ENCODE measurements at regions not wholly inside any gene's neighbourhood (a gene's known extent, or its start where the extent isn't known, plus 50 kb on each side); places are given as distances from the start of the nearest gene placed in this dataset.

DNA sequence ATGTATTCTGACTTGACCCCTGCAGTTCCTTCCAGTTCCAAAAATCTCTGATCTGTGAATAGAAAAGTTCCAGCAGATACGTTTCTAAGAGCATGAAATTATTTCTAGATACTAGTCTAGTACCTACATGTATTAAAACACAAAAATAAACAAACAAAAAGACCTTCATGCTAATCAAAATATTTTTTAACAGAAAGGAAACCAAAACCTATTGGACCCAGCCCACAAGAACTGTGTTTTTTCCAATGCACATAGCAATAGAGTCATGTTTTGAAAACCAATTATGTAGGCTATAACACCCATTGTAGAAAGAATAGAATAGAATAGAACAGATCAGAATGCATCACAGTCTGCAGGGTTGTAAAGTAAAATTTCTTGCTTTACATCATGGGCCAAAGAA lies 158.6 kb upstream of the TNFAIP3 start:
- 35% methylated on average over 1 of the region's 1 CpG for WGBS
- TF ChIP-seq, protein P1, sequence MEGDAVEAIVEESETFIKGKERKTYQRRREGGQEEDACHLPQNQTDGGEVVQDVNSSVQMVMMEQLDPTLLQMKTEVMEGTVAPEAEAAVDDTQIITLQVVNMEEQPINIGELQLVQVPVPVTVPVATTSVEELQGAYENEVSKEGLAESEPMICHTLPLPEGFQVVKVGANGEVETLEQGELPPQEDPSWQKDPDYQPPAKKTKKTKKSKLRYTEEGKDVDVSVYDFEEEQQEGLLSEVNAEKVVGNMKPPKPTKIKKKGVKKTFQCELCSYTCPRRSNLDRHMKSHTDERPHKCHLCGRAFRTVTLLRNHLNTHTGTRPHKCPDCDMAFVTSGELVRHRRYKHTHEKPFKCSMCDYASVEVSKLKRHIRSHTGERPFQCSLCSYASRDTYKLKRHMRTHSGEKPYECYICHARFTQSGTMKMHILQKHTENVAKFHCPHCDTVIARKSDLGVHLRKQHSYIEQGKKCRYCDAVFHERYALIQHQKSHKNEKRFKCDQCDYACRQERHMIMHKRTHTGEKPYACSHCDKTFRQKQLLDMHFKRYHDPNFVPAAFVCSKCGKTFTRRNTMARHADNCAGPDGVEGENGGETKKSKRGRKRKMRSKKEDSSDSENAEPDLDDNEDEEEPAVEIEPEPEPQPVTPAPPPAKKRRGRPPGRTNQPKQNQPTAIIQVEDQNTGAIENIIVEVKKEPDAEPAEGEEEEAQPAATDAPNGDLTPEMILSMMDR (IDR thresholded peaks at IDR 0.05; ENCODE audit: low read depth, low read length, missing input control) = no peak
- TF ChIP-seq SP1 (IDR thresholded peaks at IDR 0.05) = no peak
- TF ChIP-seq, protein P2, sequence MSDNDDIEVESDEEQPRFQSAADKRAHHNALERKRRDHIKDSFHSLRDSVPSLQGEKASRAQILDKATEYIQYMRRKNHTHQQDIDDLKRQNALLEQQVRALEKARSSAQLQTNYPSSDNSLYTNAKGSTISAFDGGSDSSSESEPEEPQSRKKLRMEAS (IDR thresholded peaks at IDR 0.05) = no peak
- no peak for TF ChIP-seq EGR1 (IDR thresholded peaks at IDR 0.05; ENCODE audit: low read depth in 2 of 2)
- TF ChIP-seq, protein P3, sequence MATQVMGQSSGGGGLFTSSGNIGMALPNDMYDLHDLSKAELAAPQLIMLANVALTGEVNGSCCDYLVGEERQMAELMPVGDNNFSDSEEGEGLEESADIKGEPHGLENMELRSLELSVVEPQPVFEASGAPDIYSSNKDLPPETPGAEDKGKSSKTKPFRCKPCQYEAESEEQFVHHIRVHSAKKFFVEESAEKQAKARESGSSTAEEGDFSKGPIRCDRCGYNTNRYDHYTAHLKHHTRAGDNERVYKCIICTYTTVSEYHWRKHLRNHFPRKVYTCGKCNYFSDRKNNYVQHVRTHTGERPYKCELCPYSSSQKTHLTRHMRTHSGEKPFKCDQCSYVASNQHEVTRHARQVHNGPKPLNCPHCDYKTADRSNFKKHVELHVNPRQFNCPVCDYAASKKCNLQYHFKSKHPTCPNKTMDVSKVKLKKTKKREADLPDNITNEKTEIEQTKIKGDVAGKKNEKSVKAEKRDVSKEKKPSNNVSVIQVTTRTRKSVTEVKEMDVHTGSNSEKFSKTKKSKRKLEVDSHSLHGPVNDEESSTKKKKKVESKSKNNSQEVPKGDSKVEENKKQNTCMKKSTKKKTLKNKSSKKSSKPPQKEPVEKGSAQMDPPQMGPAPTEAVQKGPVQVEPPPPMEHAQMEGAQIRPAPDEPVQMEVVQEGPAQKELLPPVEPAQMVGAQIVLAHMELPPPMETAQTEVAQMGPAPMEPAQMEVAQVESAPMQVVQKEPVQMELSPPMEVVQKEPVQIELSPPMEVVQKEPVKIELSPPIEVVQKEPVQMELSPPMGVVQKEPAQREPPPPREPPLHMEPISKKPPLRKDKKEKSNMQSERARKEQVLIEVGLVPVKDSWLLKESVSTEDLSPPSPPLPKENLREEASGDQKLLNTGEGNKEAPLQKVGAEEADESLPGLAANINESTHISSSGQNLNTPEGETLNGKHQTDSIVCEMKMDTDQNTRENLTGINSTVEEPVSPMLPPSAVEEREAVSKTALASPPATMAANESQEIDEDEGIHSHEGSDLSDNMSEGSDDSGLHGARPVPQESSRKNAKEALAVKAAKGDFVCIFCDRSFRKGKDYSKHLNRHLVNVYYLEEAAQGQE (IDR thresholded peaks at IDR 0.05) = no peak
- TF ChIP-seq, protein P4, sequence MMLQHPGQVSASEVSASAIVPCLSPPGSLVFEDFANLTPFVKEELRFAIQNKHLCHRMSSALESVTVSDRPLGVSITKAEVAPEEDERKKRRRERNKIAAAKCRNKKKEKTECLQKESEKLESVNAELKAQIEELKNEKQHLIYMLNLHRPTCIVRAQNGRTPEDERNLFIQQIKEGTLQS (IDR thresholded peaks at IDR 0.05) = no peak
- Histone ChIP-seq H3K9ac (ENCODE audit: low read depth in 1 of 2, low read length in 2 of 2) (no peak overlapping the region), H3K27ac (ENCODE audit: low read depth in 1 of 2, low read length in 2 of 2) (peak overlapping the region; percentile 8 to 28), H3K27me3 (ENCODE audit: control insufficient read depth in 4 of 4, insufficient read depth in 4 of 4, low read length in 3 of 4) (no peaks in the 10 kb centered on the region), H3K36me3 (ENCODE audit: control insufficient read depth in 4 of 4, insufficient read depth in 3 of 4, low read depth in 1 of 4, low read length in 3 of 4) (no peaks in the 10 kb centered on the region), H3K4me1 (ENCODE audit: control insufficient read depth in 4 of 4, insufficient read depth in 4 of 4, low read length in 3 of 4) (peaks cover 0 to 12% (median 6%) of the 10 kb centered on the region in 4 donors), H3K9me3 (ENCODE audit: control insufficient read depth in 4 of 4, low read length in 3 of 4) (no peaks in the 10 kb centered on the region), H3K4me3 (ENCODE audit: low read depth in 1 of 3, low read length in 3 of 3) (no peak overlapping the region)
- DNase-seq (ENCODE audit: low spot score) = no peak

DNA sequence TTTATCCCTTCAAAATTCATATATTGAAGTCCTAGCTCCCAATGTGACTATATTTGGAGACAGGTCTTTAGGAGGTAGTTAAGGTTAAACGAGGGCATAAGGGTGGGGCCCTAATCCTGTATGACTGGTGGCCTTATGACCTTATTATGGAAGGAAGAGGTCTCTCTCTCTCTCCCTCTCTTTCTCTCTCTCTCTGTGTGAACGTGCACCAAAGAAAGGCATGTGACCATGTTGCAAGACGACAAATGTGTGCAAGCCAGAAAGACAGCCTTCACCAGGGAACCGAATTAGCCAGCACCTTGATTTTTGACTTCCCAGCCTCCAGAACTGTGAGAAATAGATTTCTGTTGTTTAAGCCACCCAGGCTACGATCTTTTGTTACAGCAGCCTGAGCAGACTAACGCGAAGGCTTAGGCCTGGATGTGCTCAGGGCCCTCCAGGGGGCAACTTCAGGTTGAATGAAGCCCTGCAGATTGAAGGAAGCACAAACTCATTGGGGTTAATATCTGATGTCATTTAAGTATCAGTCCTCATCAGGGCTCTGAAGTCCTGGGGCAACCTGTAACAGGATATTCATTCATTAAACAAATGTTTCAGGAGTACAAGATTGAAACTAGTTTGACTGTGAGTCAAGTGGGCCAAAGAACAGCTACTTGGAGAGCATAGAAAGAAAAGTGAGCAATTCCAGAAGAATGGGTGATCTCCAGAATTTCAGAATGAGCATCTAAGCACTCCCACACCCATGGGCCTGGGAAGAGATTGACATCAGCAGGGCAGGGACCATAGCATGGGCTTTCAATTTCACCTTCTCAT lies 157.4 kb upstream of the TNFAIP3 start:
- TF ChIP-seq HNF4A (conservative IDR thresholded peaks at IDR 0.05) = no peak
- TF ChIP-seq JUND (IDR thresholded peaks at IDR 0.05) = no peak
- TF ChIP-seq GABPA (IDR thresholded peaks at IDR 0.05 in 1 of 2, conservative IDR thresholded peaks at IDR 0.05 in 1 of 2) = no peak
- TF ChIP-seq, protein P2 (IDR thresholded peaks at IDR 0.05) = no peak
- TF ChIP-seq YY1 (IDR thresholded peaks at IDR 0.05) = no peak
- TF ChIP-seq, protein P1 (IDR thresholded peaks at IDR 0.05; ENCODE audit: low read depth, low read length, missing input control) = no peak
- TF ChIP-seq TAF1 (conservative IDR thresholded peaks at IDR 0.05) = no peak
- TF ChIP-seq HNF4G (IDR thresholded peaks at IDR 0.05) = no peak
- no peak for TF ChIP-seq RXRA (IDR thresholded peaks at IDR 0.05)
- TF ChIP-seq SP1 (IDR thresholded peaks at IDR 0.05) = no peak
- TF ChIP-seq RAD21 (IDR thresholded peaks at IDR 0.05) = no peak
- TF ChIP-seq, protein P4 (IDR thresholded peaks at IDR 0.05) = no peak

More for the DNA sequence above, 157.4 kb upstream of the TNFAIP3 start:
- DNase-seq (ENCODE audit: low spot score) = no peak
- Histone ChIP-seq H3K4me1 (ENCODE audit: control insufficient read depth in 4 of 4, insufficient read depth in 4 of 4, low read length in 3 of 4) (peaks cover 0 to 12% (median 6%) of the 10 kb centered on the region in 4 donors), H3K27me3 (ENCODE audit: control insufficient read depth in 4 of 4, insufficient read depth in 4 of 4, low read length in 3 of 4) (no peaks in the 10 kb centered on the region), H3K9me3 (ENCODE audit: control insufficient read depth in 4 of 4, low read length in 3 of 4) (no peaks in the 10 kb centered on the region), H3K36me3 (ENCODE audit: control insufficient read depth in 4 of 4, insufficient read depth in 3 of 4, low read depth in 1 of 4, low read length in 3 of 4) (no peaks in the 10 kb centered on the region), H3K9ac (ENCODE audit: low read depth in 1 of 2, low read length in 2 of 2) (no peak overlapping the region), H3K27ac (ENCODE audit: low read depth in 1 of 2, low read length in 2 of 2) (no peak overlapping the region), H3K4me3 (ENCODE audit: low read depth in 1 of 3, low read length in 3 of 3) (no peak overlapping the region)
- 93% methylated on average over 7 of the region's 7 CpGs for WGBS
